PC-3 (cell line): ENCODE measurements at regions not wholly inside any gene's neighbourhood (a gene's known extent, or its start where the extent isn't known, plus 50 kb on each side); places are given as distances from the start of the nearest gene placed in this dataset.

ENCODE experiments used
- EZH2phosphoT487 ChIP-seq: fragments of 300-600 bp; sonication (generic); IDR thresholded peaks from 2 replicates; pipeline ENCODE4 v1.6.1; 2018; ENCODE audit warnings: mild to moderate bottlenecking, antibody characterized with exemption, low read length, borderline replicate concordance
- TF ChIP-seq, protein P1 (sequence below): fragments of 300-600 bp; sonication (generic); conservative IDR thresholded peaks from 2 replicates; pipeline ENCODE4 v1.5.1; 2017; ENCODE audit warnings: antibody characterized with exemption, low read depth, mild to moderate bottlenecking, low read length

DNA sequence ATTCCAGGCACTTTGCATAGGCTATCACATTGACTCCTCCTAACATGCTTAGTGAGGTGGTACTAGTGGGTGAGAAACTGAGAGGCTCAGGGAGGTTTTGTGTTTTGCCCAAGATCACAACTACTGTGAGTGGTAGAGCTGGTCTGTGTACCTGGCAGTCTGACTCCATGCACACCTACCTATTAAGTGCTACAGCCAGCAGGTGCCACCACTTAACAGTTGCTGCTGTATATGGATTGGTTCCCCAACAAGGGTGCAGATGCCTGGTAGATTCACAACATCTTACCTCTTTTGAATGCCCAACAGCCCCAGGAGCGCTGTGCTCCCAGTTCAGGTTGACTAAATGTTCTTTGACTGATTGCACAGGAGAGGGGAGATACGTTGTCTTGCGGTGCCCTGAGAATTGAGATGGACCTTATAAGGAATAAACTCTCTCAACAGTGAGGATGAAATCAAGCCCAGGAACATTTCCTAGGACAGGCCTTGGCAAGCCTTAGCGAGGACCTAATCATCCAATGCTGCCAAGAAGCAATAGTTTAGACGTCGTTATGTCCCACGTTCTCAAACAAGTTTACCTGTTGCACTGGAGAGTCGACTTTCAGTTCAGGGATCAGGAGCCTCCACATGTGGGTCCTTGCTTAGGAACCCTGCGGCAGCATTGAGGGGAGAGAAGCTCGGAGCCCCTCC lies 78.9 kb upstream of the F3 start:
- TF ChIP-seq, protein P1, sequence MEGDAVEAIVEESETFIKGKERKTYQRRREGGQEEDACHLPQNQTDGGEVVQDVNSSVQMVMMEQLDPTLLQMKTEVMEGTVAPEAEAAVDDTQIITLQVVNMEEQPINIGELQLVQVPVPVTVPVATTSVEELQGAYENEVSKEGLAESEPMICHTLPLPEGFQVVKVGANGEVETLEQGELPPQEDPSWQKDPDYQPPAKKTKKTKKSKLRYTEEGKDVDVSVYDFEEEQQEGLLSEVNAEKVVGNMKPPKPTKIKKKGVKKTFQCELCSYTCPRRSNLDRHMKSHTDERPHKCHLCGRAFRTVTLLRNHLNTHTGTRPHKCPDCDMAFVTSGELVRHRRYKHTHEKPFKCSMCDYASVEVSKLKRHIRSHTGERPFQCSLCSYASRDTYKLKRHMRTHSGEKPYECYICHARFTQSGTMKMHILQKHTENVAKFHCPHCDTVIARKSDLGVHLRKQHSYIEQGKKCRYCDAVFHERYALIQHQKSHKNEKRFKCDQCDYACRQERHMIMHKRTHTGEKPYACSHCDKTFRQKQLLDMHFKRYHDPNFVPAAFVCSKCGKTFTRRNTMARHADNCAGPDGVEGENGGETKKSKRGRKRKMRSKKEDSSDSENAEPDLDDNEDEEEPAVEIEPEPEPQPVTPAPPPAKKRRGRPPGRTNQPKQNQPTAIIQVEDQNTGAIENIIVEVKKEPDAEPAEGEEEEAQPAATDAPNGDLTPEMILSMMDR, result no peak
- TF ChIP-seq EZH2phosphoT487, result no peak
